ENCODE measurements at regions not wholly inside any gene's neighbourhood (a gene's known extent, or its start where the extent isn't known, plus 50 kb on each side); places are given as distances from the start of the nearest gene placed in this dataset.

GRCh38 chr14:22333422-22334274 lies 255.4 kb downstream of the DAD1 start (continued):
- TF ChIP-seq SNAPC4 (CRISPR knock-in tag; IDR thresholded peaks at IDR 0.05) (no peak), ZNF230 (CRISPR knock-in tag; IDR thresholded peaks at IDR 0.05) (no peak), E2F1 (CRISPR knock-in tag; IDR thresholded peaks at IDR 0.05) (no peak), ZNF431 (CRISPR knock-in tag; IDR thresholded peaks at IDR 0.05; ENCODE audit: borderline replicate concordance, low read depth) (no peak), ZBTB20 (CRISPR knock-in tag; IDR thresholded peaks at IDR 0.05; ENCODE audit: borderline replicate concordance, low read depth) (no peak), RXRB (CRISPR knock-in tag; IDR thresholded peaks at IDR 0.05; ENCODE audit: borderline replicate concordance) (peak; percentile 66), ZNF501 (CRISPR knock-in tag; IDR thresholded peaks at IDR 0.05) (no peak), REXO4 (CRISPR knock-in tag; IDR thresholded peaks at IDR 0.05; ENCODE audit: borderline replicate concordance) (no peak), ZNF546 (CRISPR knock-in tag; conservative IDR thresholded peaks at IDR 0.05) (no peak), ZBTB42 (CRISPR knock-in tag; IDR thresholded peaks at IDR 0.05) (no peak), ZNF543 (CRISPR knock-in tag; IDR thresholded peaks at IDR 0.05) (no peak), HNF1A (IDR thresholded peaks at IDR 0.05; ENCODE audit: low read depth) (peak; percentile 54; the same call in 1 of the 2 replicates), HNF1A (CRISPR knock-in tag; IDR thresholded peaks at IDR 0.05; ENCODE audit: borderline replicate concordance) (no peak), RARG (CRISPR knock-in tag; IDR thresholded peaks at IDR 0.05; ENCODE audit: low read depth) (no peak), MAZ (IDR thresholded peaks at IDR 0.05; ENCODE audit: borderline replicate concordance, low read depth, low read length) (no peak), MAZ (CRISPR knock-in tag; IDR thresholded peaks at IDR 0.05; ENCODE audit: low read depth) (no peak), SOX6 (IDR thresholded peaks at IDR 0.05) (no peak), SOX6 (CRISPR knock-in tag; IDR thresholded peaks at IDR 0.05) (peak; percentile 86)

Data from HepG2 (cell line).